Stomach (tissue), 8 donors: ENCODE measurements at regions not wholly inside any gene's neighbourhood (a gene's known extent, or its start where the extent isn't known, plus 50 kb on each side); places are given as distances from the start of the nearest gene placed in this dataset.

Experiments
- DNase-seq, 2 donors: peaks; one replicate each; pipeline versions ENCODE4 v3.0.0 to v3.0.0-alpha.2; 2013 to 2019
- H3K27ac ChIP-seq, 5 donors: fragments of 200-600 bp in 4 of 5; sonication (generic) in 4 of 5; one replicate each; pipeline ENCODE4 v1.5.1; 2013 to 2019; ENCODE audit warnings: mild to moderate bottlenecking in 1 of 5, moderate library complexity in 1 of 5
- H3K27me3 ChIP-seq, 3 donors: fragments of 200-600 bp; sonication (generic); one replicate each; pipeline ENCODE4 v1.5.1; 2017 to 2019; ENCODE audit warnings: mixed run types in 1 of 3
- H3K36me3 ChIP-seq, 4 donors: fragments of 200-600 bp; sonication (generic); 1 replicate in 3 of 4; 2 replicates in 1 of 4; pipeline ENCODE4 v1.5.1; 2016 to 2019
- H3K4me1 ChIP-seq, 4 donors: fragments of 200-600 bp; sonication (generic); one replicate each; pipeline ENCODE4 v1.5.1; 2016 to 2019
- H3K4me3 ChIP-seq, 4 donors: fragments of 200-600 bp; sonication (generic) in 3 of 4; one replicate each; pipeline ENCODE4 v1.5.1; 2016 to 2019; ENCODE audit warnings: mild to moderate bottlenecking in 1 of 4
- H3K9me3 ChIP-seq, 4 donors: fragments of 200-600 bp; sonication (generic); one replicate each; pipeline ENCODE4 v1.5.1; 2016 to 2019
- CTCF ChIP-seq, 7 experiments: fragments of 450-650 bp in 4 of 7; fragments of 200-600 bp in 3 of 7; sonication (generic) in 3 of 7; IDR thresholded peaks; one replicate each; pipeline ENCODE4 v1.5.1; 2016 to 2019; ENCODE audit warnings: antibody characterized with exemption in 7 of 7, control low read depth in 2 of 7, mild to moderate bottlenecking in 1 of 7
- EP300 ChIP-seq: sonication (generic); formaldehyde crosslinking; IDR thresholded peaks from one replicate; pipeline ENCODE4 v1.6.1; 2017; ENCODE audit warnings: antibody characterized with exemption
- POLR2A ChIP-seq, 4 donors: fragments of 450-650 bp; IDR thresholded peaks; one replicate each; pipeline ENCODE4 v1.6.1; 2016; ENCODE audit warnings: antibody characterized with exemption in 4 of 4, control low read depth in 2 of 4, mild to moderate bottlenecking in 1 of 4, moderate library complexity in 1 of 4
- POLR2AphosphoS5 ChIP-seq, 3 donors: sonication (generic); formaldehyde crosslinking; IDR thresholded peaks; one replicate each; pipeline ENCODE4 v1.6.1; 2016; ENCODE audit warnings: antibody characterized with exemption in 3 of 3
- WGBS, 5 donors: extraction: QIAGEN DNeasy Blood & Tissue Kit in 3 of 5; methylation state at CpG; one replicate each; pipeline versions ENCODE4 v1.1.5 to v1.1.7; 2013 to 2018; 5-methylcytosine and 5-hydroxymethylcytosine counted together
- intact Hi-C: fragments of 100-400 bp; cut with DNase I; formaldehyde crosslinking; loops from one replicate; pipeline ENCODE4 v1.15.1; 2023; ENCODE audit warnings: low total_unique reads
- donor health status: healthy with polysubstance abuse.
- donor health status: Bipolar disorder and iron deficiency.
- donor health status: healthy.

- Histone ChIP-seq H3K4me3 (no peak overlapping the region), H3K36me3 (no peaks in the 10 kb centered on the region), H3K4me1 (peaks cover 0 to 25% (median 13%) of the 10 kb centered on the region in 4 donors), H3K27ac (no peak overlapping the region), H3K9me3 (no peaks in the 10 kb centered on the region), H3K27me3 (no peaks in the 10 kb centered on the region)
- intact Hi-C loops, result no loop called here
- 43 to 66% (median 51%) methylated on average over 5 of the region's 5 CpGs for WGBS, 5 donors
- DNase-seq, result no peak
- no peak for TF ChIP-seq EP300
Observed at GRCh38 chr1:201633811-201634210, 94.9 kb downstream of the NAV1 start.

GRCh38 chr1:201634261-201634660 is 95.3 kb downstream of the NAV1 start:
- Histone ChIP-seq H3K27ac (no peak overlapping the region), H3K9me3 (no peaks in the 10 kb centered on the region), H3K4me3 (no peak overlapping the region), H3K27me3 (no peaks in the 10 kb centered on the region), H3K4me1 (peaks cover 2 to 21% (median 13%) of the 10 kb centered on the region in 4 donors), H3K36me3 (no peaks in the 10 kb centered on the region)
- 49 to 71% (median 64%) methylated on average over 2 of the region's 2 CpGs for WGBS, 5 donors
- DNase-seq, result no peak
- no peak for TF ChIP-seq POLR2AphosphoS5 (IDR thresholded peaks at IDR 0.05)
- intact Hi-C loops, result no loop called here

- DNase-seq, result no peak
- TF ChIP-seq POLR2A (IDR thresholded peaks at IDR 0.05) (no peak), POLR2AphosphoS5 (IDR thresholded peaks at IDR 0.05) (no peak), EP300 (no peak), CTCF (IDR thresholded peaks at IDR 0.05) (no peak)
- no peak overlapping the region for H3K27ac ChIP-seq
- no peaks in the 10 kb centered on the region for H3K9me3 ChIP-seq
- no peaks in the 10 kb centered on the region for H3K27me3 ChIP-seq
- 75 to 86% (median 84%) methylated on average over 2 of the region's 2 CpGs for WGBS, 5 donors
- H3K4me3 ChIP-seq, result no peak overlapping the region
- H3K4me1 ChIP-seq, result peaks cover 4 to 21% (median 11%) of the 10 kb centered on the region in 4 donors
- H3K36me3 ChIP-seq, result no peaks in the 10 kb centered on the region
- intact Hi-C loops, result no loop called here
Observed at GRCh38 chr1:201636097-201636496, 97.2 kb downstream of the NAV1 start.

- Histone ChIP-seq H3K27ac (peak overlapping the region in 1 of 5 donors; percentile 20), H3K27me3 (no peaks in the 10 kb centered on the region), H3K4me1 (peaks cover 4 to 21% (median 11%) of the 10 kb centered on the region in 4 donors), H3K9me3 (no peaks in the 10 kb centered on the region), H3K4me3 (no peak overlapping the region), H3K36me3 (no peaks in the 10 kb centered on the region)
- DNase-seq, result no peak
- 58 to 61% (median 61%) methylated on average over 3 of the region's 3 CpGs for WGBS, 5 donors
- intact Hi-C loops, result no loop called here
- TF ChIP-seq POLR2A (IDR thresholded peaks at IDR 0.05) (no peak), POLR2AphosphoS5 (IDR thresholded peaks at IDR 0.05) (no peak), CTCF (IDR thresholded peaks at IDR 0.05) (no peak), EP300 (no peak)
Observed at GRCh38 chr1:201636510-201636971, 97.6 kb downstream of the NAV1 start.

GRCh38 chr1:201637282-201638079 is 98.6 kb downstream of the NAV1 start:
- DNase-seq, result peak in 1 of 2 donors; percentile 65
- no peak for TF ChIP-seq CTCF (IDR thresholded peaks at IDR 0.05)
- no peak for TF ChIP-seq POLR2AphosphoS5 (IDR thresholded peaks at IDR 0.05)
- TF ChIP-seq POLR2A (IDR thresholded peaks at IDR 0.05), result no peak
- no peak for TF ChIP-seq EP300
- intact Hi-C loops, result no loop called here

More at GRCh38 chr1:201637282-201638079, 98.6 kb downstream of the NAV1 start:
- WGBS, 5 donors, result 69 to 78% (median 73%) methylated on average over 4 of the region's 4 CpGs
- no peaks in the 10 kb centered on the region for H3K36me3 ChIP-seq
- no peaks in the 10 kb centered on the region for H3K9me3 ChIP-seq
- no peak overlapping the region for H3K27ac ChIP-seq
- no peak overlapping the region for H3K4me3 ChIP-seq
- peaks cover 4 to 21% (median 11%) of the 10 kb centered on the region in 4 donors for H3K4me1 ChIP-seq
- no peaks in the 10 kb centered on the region for H3K27me3 ChIP-seq
